ENCODE measurements at regions not wholly inside any gene's neighbourhood (a gene's known extent, or its start where the extent isn't known, plus 50 kb on each side); places are given as distances from the start of the nearest gene placed in this dataset.
"Not testable (repeated sequence)": the region's sequence is repeated elsewhere in the genome, so short reads cannot be mapped to it uniquely, and the experiment has no call there.

GRCh38 chr7:153958789-153959188 lies 93.4 kb upstream of the DPP6 start:
- TF ChIP-seq CTCF (IDR thresholded peaks at IDR 0.05); TCF7L2 (IDR thresholded peaks at IDR 0.05; ENCODE audit: low read depth, low read length); REST (IDR thresholded peaks at IDR 0.05; ENCODE audit: insufficient read depth in 1 of 2, low read depth in 2 of 2, low read length in 1 of 2): not testable (repeated sequence)
